AG09319 (cell line): ENCODE measurements at regions not wholly inside any gene's neighbourhood (a gene's known extent, or its start where the extent isn't known, plus 50 kb on each side); places are given as distances from the start of the nearest gene placed in this dataset.

Experiments used
- DNase-seq: peaks from one replicate; pipeline ENCODE4 v3.0.0-alpha.2; 2010; ENCODE audit warnings: low read depth; ENCODE audit errors: extremely low read depth
- CTCF ChIP-seq: IDR thresholded peaks from 2 replicates; pipeline ENCODE4 v1.5.1; 2011; ENCODE audit warnings: low read depth, mild to moderate bottlenecking, inconsistent platforms, low read length, moderate library complexity

DNA sequence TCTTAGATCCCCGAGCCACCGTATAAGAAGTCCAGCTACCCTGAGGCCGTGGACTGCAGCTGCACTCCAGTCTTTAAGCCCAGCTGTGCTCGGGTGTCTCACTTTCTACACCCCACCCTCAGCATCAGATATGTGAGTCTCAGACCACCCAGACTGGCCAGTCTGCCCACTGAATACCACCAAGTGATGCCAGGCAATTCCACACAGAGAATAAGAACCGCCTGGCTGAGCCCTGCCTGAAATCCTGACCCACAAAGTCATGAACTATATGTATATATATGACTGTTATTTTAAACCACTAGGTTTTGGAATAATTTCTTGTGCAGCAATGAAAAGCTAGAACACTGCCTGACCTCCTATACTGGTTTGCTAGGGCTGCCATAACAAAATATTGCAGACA lies 106.7 kb downstream of the FOXF2 start:
- DNase-seq, result no peak
- TF ChIP-seq CTCF, result no peak

- DNase-seq, result no peak
- TF ChIP-seq CTCF, result no peak
These were observed 107.7 kb downstream of the FOXF2 start for GRCh38 chr6:1496836-1497760.

- DNase-seq, result no peak
- TF ChIP-seq CTCF, result no peak
These were observed 108.4 kb downstream of the FOXF2 start for GRCh38 chr6:1497761-1498105.

GRCh38 chr6:1498491-1499113 lies 109.2 kb downstream of the FOXF2 start:
- peak; percentile 5; the same call in 1 of the 2 replicates for TF ChIP-seq CTCF

GRCh38 chr6:1499777-1500176 lies 109.9 kb upstream of the FOXC1 start:
- no peak for TF ChIP-seq CTCF
- no peak for DNase-seq

More at GRCh38 chr6:1498491-1499113, 109.2 kb downstream of the FOXF2 start:
- DNase-seq, result peak; percentile 20

DNA sequence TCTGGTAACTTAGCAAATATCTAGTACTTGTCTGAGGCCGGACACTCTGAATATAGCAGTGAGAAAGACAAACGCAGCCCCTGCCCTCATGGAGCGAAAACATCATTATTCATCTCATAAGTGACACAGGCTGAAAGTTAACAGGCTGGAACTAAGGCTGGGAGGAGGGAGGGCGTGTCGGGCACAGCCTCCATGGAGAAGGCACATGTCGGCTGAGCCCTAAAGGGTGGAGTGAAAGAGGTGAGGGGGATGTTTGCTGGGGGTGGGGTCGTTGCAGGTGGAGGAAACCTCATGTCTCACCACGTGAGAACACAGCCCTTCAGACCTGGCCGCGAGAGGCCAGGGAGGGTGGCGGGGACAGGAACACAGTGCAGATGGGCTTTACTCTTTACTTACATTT lies 108.8 kb upstream of the FOXC1 start:
- DNase-seq, result no peak
- TF ChIP-seq CTCF, result no peak

GRCh38 chr6:1502041-1502440 lies 107.7 kb upstream of the FOXC1 start:
- no peak for DNase-seq
- TF ChIP-seq CTCF, result no peak
